H9 (cell line): ENCODE measurements at regions not wholly inside any gene's neighbourhood (a gene's known extent, or its start where the extent isn't known, plus 50 kb on each side); places are given as distances from the start of the nearest gene placed in this dataset.

Experiments
- DNase-seq: peaks from one replicate; pipeline ENCODE4 v3.0.0-alpha.2; 2017
- H2AFZ ChIP-seq: one replicate; pipeline ENCODE4 v1.6.1; 2013; ENCODE audit warnings: mild to moderate bottlenecking, low read length, control low read depth, moderate library complexity
- H2AK5ac ChIP-seq: 2 replicates; pipeline ENCODE4 v1.6.1; 2013; ENCODE audit warnings: low read length, control low read depth, mixed read lengths; ENCODE audit not compliant: insufficient read length
- H2BK120ac ChIP-seq: one replicate; pipeline ENCODE4 v1.6.1; 2013; ENCODE audit warnings: low read depth, mild to moderate bottlenecking, low read length, control low read depth, inconsistent platforms; ENCODE audit not compliant: poor library complexity, severe bottlenecking
- H2BK12ac ChIP-seq: 2 replicates; pipeline ENCODE4 v1.6.1; 2013; ENCODE audit warnings: low read length, control low read depth, mixed read lengths, low read depth; ENCODE audit not compliant: insufficient read length
- H2BK15ac ChIP-seq: 2 replicates; pipeline ENCODE4 v1.6.1; 2013; ENCODE audit warnings: low read depth, low read length, control low read depth
- H2BK20ac ChIP-seq: one replicate; pipeline ENCODE4 v1.6.1; 2013; ENCODE audit warnings: low read depth, mild to moderate bottlenecking, low read length, control low read depth, inconsistent platforms; ENCODE audit not compliant: poor library complexity, severe bottlenecking
- H2BK5ac ChIP-seq: 2 replicates; pipeline ENCODE4 v1.6.1; 2013; ENCODE audit warnings: low read length, control low read depth, mixed read lengths; ENCODE audit not compliant: insufficient read length
- H3K14ac ChIP-seq: 2 replicates; pipeline ENCODE4 v1.6.1; 2013; ENCODE audit warnings: low read length, control low read depth; ENCODE audit not compliant: insufficient read depth
- H3K18ac ChIP-seq: 2 replicates; pipeline ENCODE4 v1.6.1; 2013; ENCODE audit warnings: low read depth, mild to moderate bottlenecking, mixed read lengths, low read length, control low read depth; ENCODE audit not compliant: insufficient read length
- H3K23ac ChIP-seq: 2 replicates; pipeline ENCODE4 v1.6.1; 2013; ENCODE audit warnings: low read length, control low read depth, mixed read lengths, low read depth; ENCODE audit not compliant: insufficient read length
- H3K23me2 ChIP-seq: 2 replicates; pipeline ENCODE4 v1.6.1; 2013; ENCODE audit warnings: low read depth, mild to moderate bottlenecking, mixed read lengths, low read length, control low read depth; ENCODE audit not compliant: insufficient read length, poor library complexity, severe bottlenecking
- H3K27ac ChIP-seq: 2 replicates; pipeline ENCODE4 v1.5.1; 2013; ENCODE audit warnings: low read length, control low read depth, mixed read lengths, low read depth; ENCODE audit not compliant: insufficient read length
- H3K27me3 ChIP-seq: 2 replicates; pipeline ENCODE4 v1.6.1; 2013; ENCODE audit warnings: low read length, control low read depth, inconsistent platforms; ENCODE audit not compliant: insufficient read depth
- H3K4ac ChIP-seq: 2 replicates; pipeline ENCODE4 v1.6.1; 2013; ENCODE audit warnings: low read depth, mild to moderate bottlenecking, control low read depth, inconsistent platforms, low read length, moderate library complexity
- H3K4me1 ChIP-seq: 2 replicates; pipeline ENCODE4 v1.6.1; 2013; ENCODE audit warnings: low read length, control low read depth, inconsistent platforms; ENCODE audit not compliant: insufficient read depth
- H3K4me2 ChIP-seq: 2 replicates; pipeline ENCODE4 v1.6.1; 2013; ENCODE audit warnings: low read length, control low read depth, mixed read lengths; ENCODE audit not compliant: insufficient read length, insufficient read depth
- H3K56ac ChIP-seq: 2 replicates; pipeline ENCODE4 v1.6.1; 2013; ENCODE audit warnings: low read depth, mild to moderate bottlenecking, mixed read lengths, low read length, control low read depth; ENCODE audit not compliant: insufficient read length
- H3K79me1 ChIP-seq: 2 replicates; pipeline ENCODE4 v1.6.1; 2013; ENCODE audit warnings: low read depth, mild to moderate bottlenecking, moderate library complexity, low read length, control low read depth, inconsistent platforms; ENCODE audit not compliant: insufficient read depth, poor library complexity, severe bottlenecking
- H3K79me2 ChIP-seq: 2 replicates; pipeline ENCODE4 v1.6.1; 2013; ENCODE audit warnings: low read length, control low read depth, inconsistent platforms; ENCODE audit not compliant: insufficient read depth
- H3K9ac ChIP-seq: 2 replicates; pipeline ENCODE4 v1.6.1; 2013; ENCODE audit warnings: low read length, control low read depth, mixed read lengths; ENCODE audit not compliant: insufficient read length; ENCODE audit errors: extremely low read depth
- H3K9me3 ChIP-seq: one replicate; pipeline ENCODE4 v1.6.1; 2013; ENCODE audit warnings: low read depth, low read length, inconsistent platforms; ENCODE audit not compliant: control insufficient read depth
- H3T11ph ChIP-seq: one replicate; pipeline ENCODE4 v1.6.1; 2013; ENCODE audit warnings: mild to moderate bottlenecking, low read length, control low read depth, inconsistent platforms
- H4K20me1 ChIP-seq: one replicate; pipeline ENCODE4 v1.6.1; 2013; ENCODE audit not compliant: control insufficient read depth, insufficient read length, insufficient read depth
- H4K5ac ChIP-seq: 2 replicates; pipeline ENCODE4 v1.6.1; 2013; ENCODE audit warnings: low read depth, mild to moderate bottlenecking, mixed read lengths, low read length, control low read depth; ENCODE audit not compliant: insufficient read length
- H4K8ac ChIP-seq: replicated peaks from 2 replicates; pipeline ENCODE4 v1.6.1; 2013; ENCODE audit warnings: low read length, control low read depth, mixed read lengths, low read depth; ENCODE audit not compliant: insufficient read length
- H4K91ac ChIP-seq: 2 replicates; pipeline ENCODE4 v1.6.1; 2013; ENCODE audit warnings: low read depth, mild to moderate bottlenecking, moderate library complexity, mixed read lengths, low read length, control low read depth; ENCODE audit not compliant: insufficient read length
- H3K27ac Mint-ChIP-seq, 3 experiments: 2 replicates in 2 of 3; 3 replicates in 1 of 3; pipeline ENCODE4 v1.8.0; 2020 to 2021; ENCODE audit warnings: mixed read lengths in 3 of 3, mild to moderate bottlenecking in 1 of 3, moderate library complexity in 1 of 3
- H3K27me3 Mint-ChIP-seq: 2 replicates; pipeline ENCODE4 v1.8.0; 2021; ENCODE audit warnings: low read depth, mild to moderate bottlenecking, moderate library complexity, mixed read lengths
- H3K36me3 Mint-ChIP-seq, 3 experiments: 2 replicates in 2 of 3; 3 replicates in 1 of 3; pipeline ENCODE4 v1.8.0; 2020 to 2021; ENCODE audit warnings: low read depth in 3 of 3, mixed read lengths in 3 of 3; ENCODE audit not compliant: insufficient read depth in 1 of 3
- H3K4me1 Mint-ChIP-seq, 2 experiments: 2 replicates each; pipeline ENCODE4 v1.8.0; 2020; ENCODE audit warnings: mixed read lengths in 2 of 2
- H3K4me3 Mint-ChIP-seq, 2 experiments: 2 replicates in 1 of 2; 3 replicates in 1 of 2; pipeline ENCODE4 v1.8.0; 2020 to 2021; ENCODE audit warnings: mild to moderate bottlenecking in 2 of 2, mixed read lengths in 2 of 2, moderate library complexity in 1 of 2
- H3K9me3 Mint-ChIP-seq, 2 experiments: 2 replicates in 1 of 2; 3 replicates in 1 of 2; pipeline ENCODE4 v1.8.0; 2020; ENCODE audit warnings: mild to moderate bottlenecking in 2 of 2, mixed read lengths in 2 of 2, moderate library complexity in 1 of 2
- WGBS: extraction: QIAGEN DNeasy Blood & Tissue Kit; methylation state at CpG from one replicate; pipeline ENCODE4 v1.1.7; 2013; ENCODE audit warnings: missing lambda C conversion rate, low lambda C conversion rate, mixed read lengths; ENCODE audit not compliant: insufficient read length; ENCODE audit errors: extremely low coverage; 5-methylcytosine and 5-hydroxymethylcytosine counted together
- TF ChIP-seq, protein P1 (sequence below): fragments of 200-600 bp; sonication (generic); conservative IDR thresholded peaks from 3 replicates; pipeline ENCODE4 v1.8.0; 2021; ENCODE audit warnings: antibody characterized with exemption, mild to moderate bottlenecking

DNA sequence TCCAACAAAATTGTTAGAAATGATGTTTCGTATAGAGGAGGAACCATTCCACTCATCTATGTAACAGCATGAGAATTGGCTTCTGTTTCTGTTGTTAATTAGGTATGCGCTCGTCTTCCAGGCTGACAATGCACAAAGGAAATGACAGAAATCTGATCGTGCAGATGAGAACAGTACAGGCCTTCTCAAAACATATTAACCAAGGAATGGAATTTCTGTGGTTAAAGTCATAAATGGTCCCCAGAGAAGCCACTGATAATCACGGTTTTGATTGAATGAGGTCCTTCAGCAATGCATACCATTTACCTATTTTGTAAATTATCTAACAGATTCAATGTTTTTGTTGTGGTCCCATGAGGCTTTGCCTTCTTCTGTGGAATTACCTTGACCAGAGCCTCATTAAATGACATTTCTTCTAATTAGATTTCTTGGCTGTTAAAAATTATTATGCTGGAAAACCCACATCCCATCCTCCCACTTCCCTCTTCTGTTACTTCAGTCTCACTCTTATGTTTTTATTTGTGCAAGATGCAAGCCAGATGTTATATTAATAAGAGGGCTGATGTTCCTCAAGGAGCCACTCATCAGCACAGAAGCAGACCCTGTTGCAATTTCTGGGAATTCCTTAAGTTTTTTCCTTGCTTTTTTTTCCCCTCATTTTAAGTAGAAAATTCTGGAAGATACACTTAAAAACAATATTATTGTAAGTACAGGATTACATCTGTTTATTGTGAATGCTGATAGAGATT is 395.8 kb downstream of the PID1 start:
- H2AFZ ChIP-seq = no peak overlapping the region
- H3K9ac ChIP-seq = no peak overlapping the region
- H4K8ac ChIP-seq = no peak overlapping the region
- Mint-ChIP-seq H3K36me3 (no peaks in the 10 kb centered on the region), H3K4me3 (no peak overlapping the region), H3K27me3 (no peaks in the 10 kb centered on the region), H3K9me3 (peaks cover 0 to 8% of the 10 kb centered on the region in 2 experiments; a peak in 2 of 5 replicates), H3K4me1 (peaks cover 4 to 5% of the 10 kb centered on the region in 2 experiments; a peak in 3 of 4 replicates), H3K27ac (no peak overlapping the region)
- no peak overlapping the region for H2BK12ac ChIP-seq
- no peak overlapping the region for H3T11ph ChIP-seq
- no peaks in the 10 kb centered on the region for H3K79me1 ChIP-seq
- no peak overlapping the region for H2BK120ac ChIP-seq
- no peak overlapping the region for H3K4me2 ChIP-seq
- no peak overlapping the region for H2BK20ac ChIP-seq
- WGBS = no CpG with 5 or more reads among the region's 5 CpGs
- no peaks in the 10 kb centered on the region for H4K20me1 ChIP-seq
- H3K79me2 ChIP-seq = no peaks in the 10 kb centered on the region
- H4K5ac ChIP-seq = no peak overlapping the region
- H3K23ac ChIP-seq = no peak overlapping the region
- H3K18ac ChIP-seq = no peak overlapping the region
- H2BK5ac ChIP-seq = no peak overlapping the region
- no peaks in the 10 kb centered on the region for H3K27me3 ChIP-seq
- H3K4me1 ChIP-seq = no peaks in the 10 kb centered on the region
- DNase-seq = no peak
- H3K27ac ChIP-seq = no peak overlapping the region
- no peak overlapping the region for H2BK15ac ChIP-seq
- TF ChIP-seq, protein P1, sequence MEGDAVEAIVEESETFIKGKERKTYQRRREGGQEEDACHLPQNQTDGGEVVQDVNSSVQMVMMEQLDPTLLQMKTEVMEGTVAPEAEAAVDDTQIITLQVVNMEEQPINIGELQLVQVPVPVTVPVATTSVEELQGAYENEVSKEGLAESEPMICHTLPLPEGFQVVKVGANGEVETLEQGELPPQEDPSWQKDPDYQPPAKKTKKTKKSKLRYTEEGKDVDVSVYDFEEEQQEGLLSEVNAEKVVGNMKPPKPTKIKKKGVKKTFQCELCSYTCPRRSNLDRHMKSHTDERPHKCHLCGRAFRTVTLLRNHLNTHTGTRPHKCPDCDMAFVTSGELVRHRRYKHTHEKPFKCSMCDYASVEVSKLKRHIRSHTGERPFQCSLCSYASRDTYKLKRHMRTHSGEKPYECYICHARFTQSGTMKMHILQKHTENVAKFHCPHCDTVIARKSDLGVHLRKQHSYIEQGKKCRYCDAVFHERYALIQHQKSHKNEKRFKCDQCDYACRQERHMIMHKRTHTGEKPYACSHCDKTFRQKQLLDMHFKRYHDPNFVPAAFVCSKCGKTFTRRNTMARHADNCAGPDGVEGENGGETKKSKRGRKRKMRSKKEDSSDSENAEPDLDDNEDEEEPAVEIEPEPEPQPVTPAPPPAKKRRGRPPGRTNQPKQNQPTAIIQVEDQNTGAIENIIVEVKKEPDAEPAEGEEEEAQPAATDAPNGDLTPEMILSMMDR = no peak
- no peak overlapping the region for H4K91ac ChIP-seq
- H3K9me3 ChIP-seq = no peaks in the 10 kb centered on the region
- H3K14ac ChIP-seq = no peak overlapping the region
- no peak overlapping the region for H2AK5ac ChIP-seq
- H3K23me2 ChIP-seq = no peaks in the 10 kb centered on the region
- no peak overlapping the region for H3K4ac ChIP-seq
- no peak overlapping the region for H3K56ac ChIP-seq
